ENCODE measurements at regions not wholly inside any gene's neighbourhood (a gene's known extent, or its start where the extent isn't known, plus 50 kb on each side); places are given as distances from the start of the nearest gene placed in this dataset.

DNA sequence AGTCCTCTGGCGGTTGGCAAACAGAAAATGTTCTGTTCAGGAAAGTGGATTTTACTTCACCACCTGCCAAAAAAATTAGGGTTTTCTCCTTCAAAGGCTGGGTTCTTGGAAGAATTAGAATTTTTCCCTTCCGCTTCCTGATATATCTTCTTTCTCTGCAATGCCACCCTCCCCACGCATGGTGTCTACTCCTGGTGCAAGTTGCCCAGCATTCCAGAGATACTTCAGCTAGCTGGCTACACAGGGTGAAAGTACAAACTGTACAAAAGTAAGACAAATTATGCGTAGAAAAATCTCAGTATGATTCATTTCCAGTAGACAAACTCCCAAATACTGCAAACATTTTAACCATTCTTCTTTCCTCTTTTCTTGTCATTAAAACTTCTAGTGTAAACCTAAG, 430.1 kb upstream of the ESRRG start:
- H2BK120ac ChIP-seq (ENCODE audit: low read depth, low read length) = no peak overlapping the region
- no peak overlapping the region for H4K91ac ChIP-seq (ENCODE audit: low read depth, low read length, poor library complexity)
- no peak overlapping the region for H2AFZ ChIP-seq (ENCODE audit: low read length)
- peaks cover 0 to 3% (median 0%) of the 10 kb centered on the region in 3 experiments for H3K27me3 ChIP-seq (ENCODE audit: control insufficient read depth in 3 of 3, insufficient read depth in 3 of 3, low read depth in 1 of 3, low read length in 3 of 3)
- H3K79me1 ChIP-seq (ENCODE audit: low read depth, low read length) = no peaks in the 10 kb centered on the region
- peaks cover 0 to 3% of the 10 kb centered on the region in 2 donors for H3K9me3 ChIP-seq (replicated peaks in 1 of 2; ENCODE audit: control insufficient read depth in 2 of 2, insufficient read depth in 1 of 2, low read depth in 1 of 2, low read length in 2 of 2)
- H3K23ac ChIP-seq (ENCODE audit: low read depth, low read length, poor library complexity) = no peak overlapping the region
- no peak overlapping the region for H3K14ac ChIP-seq (ENCODE audit: low read length)
- H2BK15ac ChIP-seq (ENCODE audit: low read length) = no peak overlapping the region
- no CpG with 5 or more reads among the region's 4 CpGs for WGBS, 2 donors (ENCODE audit: extremely low coverage in 2 of 2, insufficient read length in 2 of 2, insufficient replicate concordance in 1 of 2)
- H3K27ac ChIP-seq (replicated peaks; ENCODE audit: low read length) = no peak overlapping the region
- no peak overlapping the region for H3K9ac ChIP-seq (ENCODE audit: low read depth, low read length, poor library complexity)
- no peak overlapping the region for H2AK5ac ChIP-seq (ENCODE audit: low read depth, low read length)
- H3K4me3 ChIP-seq (ENCODE audit: low read length in 2 of 2) = no peak overlapping the region
- no peaks in the 10 kb centered on the region for H3K4me1 ChIP-seq (ENCODE audit: control insufficient read depth in 2 of 2, insufficient read depth in 1 of 2, low read depth in 1 of 2, low read length in 2 of 2)
- H3K4me2 ChIP-seq (ENCODE audit: insufficient read depth, low read length, poor library complexity, severe bottlenecking) = no peak overlapping the region
- DNase-seq (ENCODE audit: low spot score) = no peak
- H3K18ac ChIP-seq (ENCODE audit: low read length) = no peak overlapping the region
- H3K36me3 ChIP-seq (replicated peaks in 1 of 2; ENCODE audit: control insufficient read depth in 2 of 2, insufficient read depth in 2 of 2, low read length in 2 of 2) = no peaks in the 10 kb centered on the region
- H2BK12ac ChIP-seq (ENCODE audit: low read length) = no peak overlapping the region
- H2BK5ac ChIP-seq (ENCODE audit: low read length) = no peak overlapping the region
- H3K4ac ChIP-seq (ENCODE audit: low read length) = no peak overlapping the region
- no peak overlapping the region for H4K8ac ChIP-seq (ENCODE audit: low read depth, low read length)

DNA sequence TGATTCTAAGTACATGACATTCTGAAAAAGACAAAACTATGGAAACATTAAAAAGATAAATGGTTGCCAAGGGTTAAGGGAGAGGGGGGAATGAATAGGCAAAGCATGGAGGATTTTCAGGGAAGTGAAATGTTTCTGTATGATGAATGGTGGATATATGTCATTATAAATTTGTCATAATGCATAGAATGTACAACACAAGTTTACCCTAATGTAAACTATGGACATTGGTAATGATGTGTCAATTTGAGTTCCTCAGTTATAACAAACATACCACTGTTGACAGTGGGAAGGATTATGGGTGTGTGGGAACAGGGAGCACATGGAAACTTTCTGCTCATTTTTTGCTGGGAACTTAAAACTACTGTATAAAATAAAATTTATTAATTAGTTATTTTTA, 427.1 kb upstream of the ESRRG start:
- Histone ChIP-seq H3K4me2 (ENCODE audit: insufficient read depth, low read length, poor library complexity, severe bottlenecking) (no peak overlapping the region), H2BK5ac (ENCODE audit: low read length) (no peak overlapping the region)

DNA sequence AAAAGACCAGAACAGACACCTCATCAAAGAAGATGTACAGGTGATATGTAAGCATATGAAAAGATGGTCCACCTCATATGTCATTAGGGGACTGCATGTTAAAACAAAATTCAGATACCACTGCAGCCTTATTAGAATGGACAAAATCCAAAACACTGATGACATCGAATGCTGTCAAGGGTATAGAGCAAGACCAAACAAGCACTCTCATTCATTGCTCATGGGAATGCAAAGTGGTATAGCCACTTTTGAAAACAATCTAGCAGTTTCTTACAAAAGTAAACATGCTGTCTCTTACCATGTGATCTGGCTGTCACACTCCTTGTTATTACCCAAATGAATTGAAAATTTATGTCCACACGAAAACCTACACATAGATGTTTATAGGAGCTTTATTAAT, 426.6 kb upstream of the ESRRG start:
- Histone ChIP-seq H2BK15ac (ENCODE audit: low read length) (no peak overlapping the region), H3K79me1 (ENCODE audit: low read depth, low read length) (no peaks in the 10 kb centered on the region), H3K18ac (ENCODE audit: low read length) (no peak overlapping the region), H2AFZ (ENCODE audit: low read length) (no peak overlapping the region), H3K27me3 (ENCODE audit: control insufficient read depth in 3 of 3, insufficient read depth in 3 of 3, low read depth in 1 of 3, low read length in 3 of 3) (peaks cover 0 to 3% (median 0%) of the 10 kb centered on the region in 3 experiments), H3K4me3 (ENCODE audit: low read length in 2 of 2) (no peak overlapping the region), H3K23ac (ENCODE audit: low read depth, low read length, poor library complexity) (no peak overlapping the region), H3K4me2 (ENCODE audit: insufficient read depth, low read length, poor library complexity, severe bottlenecking) (no peak overlapping the region), H4K8ac (ENCODE audit: low read depth, low read length) (no peak overlapping the region), H2BK5ac (ENCODE audit: low read length) (no peak overlapping the region), H3K14ac (ENCODE audit: low read length) (no peak overlapping the region), H3K4ac (ENCODE audit: low read length) (no peak overlapping the region), H2BK12ac (ENCODE audit: low read length) (no peak overlapping the region), H3K27ac (replicated peaks; ENCODE audit: low read length) (no peak overlapping the region), H3K4me1 (ENCODE audit: control insufficient read depth in 2 of 2, insufficient read depth in 1 of 2, low read depth in 1 of 2, low read length in 2 of 2) (no peaks in the 10 kb centered on the region), H2BK120ac (ENCODE audit: low read depth, low read length) (no peak overlapping the region), H4K91ac (ENCODE audit: low read depth, low read length, poor library complexity) (no peak overlapping the region), H3K9ac (ENCODE audit: low read depth, low read length, poor library complexity) (no peak overlapping the region), H3K36me3 (replicated peaks in 1 of 2; ENCODE audit: control insufficient read depth in 2 of 2, insufficient read depth in 2 of 2, low read length in 2 of 2) (no peaks in the 10 kb centered on the region), H2AK5ac (ENCODE audit: low read depth, low read length) (no peak overlapping the region), H3K9me3 (replicated peaks in 1 of 2; ENCODE audit: control insufficient read depth in 2 of 2, insufficient read depth in 1 of 2, low read depth in 1 of 2, low read length in 2 of 2) (peaks cover 0 to 5% of the 10 kb centered on the region in 2 donors)
- no peak for DNase-seq (ENCODE audit: low spot score)
- WGBS, 2 donors (ENCODE audit: extremely low coverage in 2 of 2, insufficient read length in 2 of 2, insufficient replicate concordance in 1 of 2) = no CpG with 5 or more reads among the region's 2 CpGs

More for the DNA sequence above, 427.1 kb upstream of the ESRRG start:
- Histone ChIP-seq H3K27ac (replicated peaks; ENCODE audit: low read length) (no peak overlapping the region), H3K18ac (ENCODE audit: low read length) (no peak overlapping the region), H4K91ac (ENCODE audit: low read depth, low read length, poor library complexity) (no peak overlapping the region), H3K27me3 (ENCODE audit: control insufficient read depth in 3 of 3, insufficient read depth in 3 of 3, low read depth in 1 of 3, low read length in 3 of 3) (peaks cover 0 to 3% (median 0%) of the 10 kb centered on the region in 3 experiments), H2AK5ac (ENCODE audit: low read depth, low read length) (no peak overlapping the region), H2BK15ac (ENCODE audit: low read length) (no peak overlapping the region), H3K36me3 (replicated peaks in 1 of 2; ENCODE audit: control insufficient read depth in 2 of 2, insufficient read depth in 2 of 2, low read length in 2 of 2) (no peaks in the 10 kb centered on the region), H3K14ac (ENCODE audit: low read length) (no peak overlapping the region), H3K79me1 (ENCODE audit: low read depth, low read length) (no peaks in the 10 kb centered on the region), H3K9ac (ENCODE audit: low read depth, low read length, poor library complexity) (no peak overlapping the region), H3K4ac (ENCODE audit: low read length) (no peak overlapping the region), H3K4me3 (ENCODE audit: low read length in 2 of 2) (no peak overlapping the region), H2BK120ac (ENCODE audit: low read depth, low read length) (no peak overlapping the region), H4K8ac (ENCODE audit: low read depth, low read length) (no peak overlapping the region), H3K9me3 (replicated peaks in 1 of 2; ENCODE audit: control insufficient read depth in 2 of 2, insufficient read depth in 1 of 2, low read depth in 1 of 2, low read length in 2 of 2) (peaks cover 0 to 5% of the 10 kb centered on the region in 2 donors), H2AFZ (ENCODE audit: low read length) (no peak overlapping the region), H3K4me1 (ENCODE audit: control insufficient read depth in 2 of 2, insufficient read depth in 1 of 2, low read depth in 1 of 2, low read length in 2 of 2) (no peaks in the 10 kb centered on the region), H2BK12ac (ENCODE audit: low read length) (no peak overlapping the region), H3K23ac (ENCODE audit: low read depth, low read length, poor library complexity) (no peak overlapping the region)
- no peak for DNase-seq (ENCODE audit: low spot score)

DNA sequence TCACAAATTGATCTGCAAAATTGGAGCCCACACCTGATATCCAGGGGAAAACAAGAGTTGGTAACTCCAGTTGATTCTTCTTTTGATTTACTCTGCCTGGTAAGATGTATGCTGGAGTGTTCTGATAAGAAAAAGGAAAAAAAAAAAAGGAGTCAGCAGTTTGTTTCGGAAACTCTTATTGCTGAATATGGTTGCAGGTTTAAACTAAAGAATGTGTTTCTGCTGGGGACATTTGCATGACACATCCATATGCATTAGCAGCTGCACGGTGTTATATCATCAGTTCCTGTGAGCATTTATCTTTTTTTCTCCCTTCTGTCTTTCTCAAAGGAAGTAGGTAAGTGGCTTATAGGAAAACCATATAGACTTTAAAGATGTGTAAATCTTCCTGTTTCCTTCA, 418.5 kb upstream of the ESRRG start:
- no peak overlapping the region for H2BK12ac ChIP-seq (ENCODE audit: low read length)
- H3K4me1 ChIP-seq (ENCODE audit: control insufficient read depth in 2 of 2, insufficient read depth in 1 of 2, low read depth in 1 of 2, low read length in 2 of 2) = peaks cover 7 to 20% of the 10 kb centered on the region in 2 donors
- H3K27me3 ChIP-seq (ENCODE audit: control insufficient read depth in 3 of 3, insufficient read depth in 3 of 3, low read depth in 1 of 3, low read length in 3 of 3) = peaks cover 17 to 63% (median 35%) of the 10 kb centered on the region in 3 experiments
- no peaks in the 10 kb centered on the region for H3K79me1 ChIP-seq (ENCODE audit: low read depth, low read length)
- H2BK15ac ChIP-seq (ENCODE audit: low read length) = no peak overlapping the region
- H3K9me3 ChIP-seq (replicated peaks in 1 of 2; ENCODE audit: control insufficient read depth in 2 of 2, insufficient read depth in 1 of 2, low read depth in 1 of 2, low read length in 2 of 2) = peaks cover 0 to 6% of the 10 kb centered on the region in 2 donors
- no peak for DNase-seq (ENCODE audit: low spot score)
- H3K4ac ChIP-seq (ENCODE audit: low read length) = no peak overlapping the region
- no peak overlapping the region for H2AK5ac ChIP-seq (ENCODE audit: low read depth, low read length)
- H3K23ac ChIP-seq (ENCODE audit: low read depth, low read length, poor library complexity) = no peak overlapping the region
- no peak overlapping the region for H3K18ac ChIP-seq (ENCODE audit: low read length)
- no peak overlapping the region for H3K4me3 ChIP-seq (ENCODE audit: low read length in 2 of 2)
- no peak overlapping the region for H2BK5ac ChIP-seq (ENCODE audit: low read length)
- no peak overlapping the region for H4K91ac ChIP-seq (ENCODE audit: low read depth, low read length, poor library complexity)
- no CpG with 5 or more reads among the region's 2 CpGs for WGBS, 2 donors (ENCODE audit: extremely low coverage in 2 of 2, insufficient read length in 2 of 2, insufficient replicate concordance in 1 of 2)
- no peak overlapping the region for H2AFZ ChIP-seq (ENCODE audit: low read length)
- H2BK120ac ChIP-seq (ENCODE audit: low read depth, low read length) = no peak overlapping the region
- no peaks in the 10 kb centered on the region for H3K36me3 ChIP-seq (replicated peaks in 1 of 2; ENCODE audit: control insufficient read depth in 2 of 2, insufficient read depth in 2 of 2, low read length in 2 of 2)
- H4K8ac ChIP-seq (ENCODE audit: low read depth, low read length) = no peak overlapping the region
- H3K27ac ChIP-seq (replicated peaks; ENCODE audit: low read length) = no peak overlapping the region
- H3K4me2 ChIP-seq (ENCODE audit: insufficient read depth, low read length, poor library complexity, severe bottlenecking) = no peak overlapping the region
- H3K14ac ChIP-seq (ENCODE audit: low read length) = no peak overlapping the region
- no peak overlapping the region for H3K9ac ChIP-seq (ENCODE audit: low read depth, low read length, poor library complexity)

Measured in neuronal stem cell (in vitro differentiated cells).